Stimulated activated memory B cell treated with anti-CD40 and anti-IgM and Interleukin-4, amounts not matched to agents 10 μg/mL and 1 μg/mL and 100 μg/mL, for 72 hours (primary cell): ENCODE measurements at regions not wholly inside any gene's neighbourhood (a gene's known extent, or its start where the extent isn't known, plus 50 kb on each side); places are given as distances from the start of the nearest gene placed in this dataset.

Experiments
- ATAC-seq: fragments of 150-1000 bp; cut with Tn5 transposase; 2 replicates; pipeline ENCODE4 v1.10.0; 2021
- H3K27ac Mint-ChIP-seq: one replicate; pipeline ENCODE4 v1.8.0; 2022; ENCODE audit warnings: mild to moderate bottlenecking, mixed read lengths
- H3K27me3 Mint-ChIP-seq: one replicate; pipeline ENCODE4 v1.8.0; 2022; ENCODE audit warnings: mixed read lengths
- H3K36me3 Mint-ChIP-seq: one replicate; pipeline ENCODE4 v1.8.0; 2022; ENCODE audit warnings: mixed read lengths
- H3K4me1 Mint-ChIP-seq: one replicate; pipeline ENCODE4 v1.8.0; 2022; ENCODE audit warnings: mixed read lengths
- H3K4me3 Mint-ChIP-seq: one replicate; pipeline ENCODE4 v1.8.0; 2022; ENCODE audit warnings: mild to moderate bottlenecking, moderate library complexity, mixed read lengths
- H3K9me3 Mint-ChIP-seq: one replicate; pipeline ENCODE4 v1.8.0; 2022; ENCODE audit warnings: mixed read lengths

DNA sequence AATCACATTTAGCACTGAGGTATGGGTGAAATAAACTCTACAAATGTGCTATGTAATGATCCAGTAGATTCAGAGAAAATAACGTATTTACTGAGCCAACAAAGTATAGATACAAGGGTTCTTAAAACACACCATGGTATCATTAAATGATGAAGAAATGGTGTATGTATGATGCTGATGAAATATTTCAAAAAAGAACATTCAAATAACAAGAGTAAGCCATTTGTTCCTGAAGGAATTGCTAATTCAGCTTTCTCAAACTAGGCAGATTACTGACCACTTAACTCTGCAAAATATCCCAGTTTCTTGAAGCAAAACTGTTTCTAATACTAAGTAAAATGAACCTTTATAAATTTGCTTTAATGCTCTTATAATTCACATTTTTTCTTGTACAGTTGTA, 97.6 kb upstream of the IFNE start:
- H3K9me3 Mint-ChIP-seq = no peaks in the 10 kb centered on the region
- H3K36me3 Mint-ChIP-seq = no peaks in the 10 kb centered on the region
- peaks cover 17% of the 10 kb centered on the region for H3K4me1 Mint-ChIP-seq
- no peak overlapping the region for H3K27ac Mint-ChIP-seq
- H3K4me3 Mint-ChIP-seq = no peak overlapping the region
- no peak for ATAC-seq
- peaks cover 12% of the 10 kb centered on the region for H3K27me3 Mint-ChIP-seq

DNA sequence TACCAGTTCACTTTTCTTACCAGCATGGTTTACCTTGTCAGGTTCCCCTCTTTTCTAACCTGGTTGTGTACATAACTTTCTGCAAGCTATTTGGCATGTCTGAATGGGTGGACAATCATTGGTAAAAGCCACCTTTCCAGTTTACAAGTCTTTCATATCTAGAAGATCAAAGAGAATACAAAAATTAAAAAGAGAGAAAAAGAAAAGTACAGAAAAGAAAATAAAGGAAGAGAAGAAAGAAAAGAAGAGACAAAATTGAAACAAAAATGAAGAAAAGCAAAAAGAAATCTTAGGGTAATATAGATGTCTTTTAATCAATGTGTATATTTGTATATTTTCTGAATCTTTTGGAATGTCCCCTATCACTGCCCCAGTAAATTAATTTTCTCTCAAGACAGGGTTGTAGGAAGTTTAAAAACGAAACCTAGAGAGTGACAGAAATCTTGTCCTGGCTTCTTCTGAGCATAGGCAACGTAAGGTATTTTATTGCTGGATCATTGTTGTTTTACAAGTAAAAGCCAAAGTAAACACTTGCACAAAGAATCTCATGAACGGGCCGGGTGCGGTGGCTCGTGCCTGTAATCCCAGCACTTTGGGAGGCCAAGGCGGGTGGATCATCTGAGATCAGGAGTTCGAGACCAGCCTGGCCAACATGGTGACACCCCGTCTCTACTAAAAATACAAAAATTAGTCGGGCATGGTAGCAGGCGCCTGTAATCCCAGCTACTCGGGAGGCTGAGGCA, 98.7 kb upstream of the IFNE start:
- no peak for ATAC-seq
- Mint-ChIP-seq H3K9me3 (no peaks in the 10 kb centered on the region), H3K27me3 (peaks cover 16% of the 10 kb centered on the region), H3K27ac (no peak overlapping the region), H3K4me3 (no peak overlapping the region), H3K36me3 (no peaks in the 10 kb centered on the region), H3K4me1 (peaks cover 17% of the 10 kb centered on the region)

DNA sequence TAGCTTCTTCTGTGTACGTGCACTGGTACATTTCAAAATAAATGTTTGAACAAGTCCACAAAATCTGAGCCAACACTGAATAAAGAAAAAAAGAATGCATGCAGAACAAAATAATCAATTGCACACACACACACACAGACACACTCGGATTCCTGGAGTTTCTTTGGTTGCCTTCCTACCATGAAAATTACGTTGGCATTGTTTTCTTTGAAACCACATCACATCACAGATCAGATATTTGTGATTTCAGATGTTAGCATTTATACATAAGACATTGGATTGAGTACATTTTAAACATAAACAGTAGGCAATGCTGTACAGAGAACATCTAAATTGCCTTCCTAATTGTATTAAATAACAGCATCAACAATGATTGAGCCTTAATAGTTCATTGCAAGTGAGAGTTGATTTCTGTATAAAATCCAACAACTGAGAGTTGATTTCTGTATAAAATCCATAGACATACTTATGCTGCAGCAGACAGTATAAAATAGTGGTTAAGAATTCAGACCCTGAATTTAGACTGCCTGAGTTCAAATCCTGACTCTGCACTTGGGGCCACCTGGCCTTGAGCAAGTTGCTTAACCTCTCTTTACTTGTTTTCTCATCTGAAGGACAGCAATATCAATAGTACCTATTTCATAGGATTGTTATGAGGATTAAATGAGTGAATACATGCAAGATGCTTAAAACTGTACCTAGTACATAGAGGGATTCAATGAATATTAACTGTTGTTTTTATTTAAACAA, 101.7 kb upstream of the IFNE start:
- H3K4me1 Mint-ChIP-seq = peaks cover 4% of the 10 kb centered on the region
- H3K36me3 Mint-ChIP-seq = no peaks in the 10 kb centered on the region
- peaks cover 18% of the 10 kb centered on the region for H3K27me3 Mint-ChIP-seq
- no peak for ATAC-seq
- H3K9me3 Mint-ChIP-seq = no peaks in the 10 kb centered on the region
- no peak overlapping the region for H3K4me3 Mint-ChIP-seq
- no peak overlapping the region for H3K27ac Mint-ChIP-seq

DNA sequence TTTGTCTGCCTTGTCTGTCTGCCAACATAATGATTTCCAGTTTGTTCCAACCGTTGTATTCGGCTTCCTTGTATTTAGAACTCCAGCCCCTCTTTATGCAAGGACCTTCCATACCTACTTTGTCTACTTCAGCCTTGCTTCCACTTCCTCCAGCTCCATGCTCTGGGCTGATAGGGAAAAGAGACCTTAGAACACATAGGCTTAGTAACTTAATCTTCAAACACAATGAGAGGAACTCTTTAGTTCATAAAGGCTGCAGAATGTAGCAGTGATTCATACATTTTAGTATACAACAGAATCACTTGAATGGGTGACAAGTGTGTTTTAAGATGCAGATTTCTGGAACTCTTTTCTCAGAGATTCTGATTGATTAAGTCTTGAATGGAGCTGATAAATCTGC, 102.8 kb upstream of the IFNE start:
- ATAC-seq = no peak
- Mint-ChIP-seq H3K4me3 (no peak overlapping the region), H3K36me3 (no peaks in the 10 kb centered on the region)

DNA sequence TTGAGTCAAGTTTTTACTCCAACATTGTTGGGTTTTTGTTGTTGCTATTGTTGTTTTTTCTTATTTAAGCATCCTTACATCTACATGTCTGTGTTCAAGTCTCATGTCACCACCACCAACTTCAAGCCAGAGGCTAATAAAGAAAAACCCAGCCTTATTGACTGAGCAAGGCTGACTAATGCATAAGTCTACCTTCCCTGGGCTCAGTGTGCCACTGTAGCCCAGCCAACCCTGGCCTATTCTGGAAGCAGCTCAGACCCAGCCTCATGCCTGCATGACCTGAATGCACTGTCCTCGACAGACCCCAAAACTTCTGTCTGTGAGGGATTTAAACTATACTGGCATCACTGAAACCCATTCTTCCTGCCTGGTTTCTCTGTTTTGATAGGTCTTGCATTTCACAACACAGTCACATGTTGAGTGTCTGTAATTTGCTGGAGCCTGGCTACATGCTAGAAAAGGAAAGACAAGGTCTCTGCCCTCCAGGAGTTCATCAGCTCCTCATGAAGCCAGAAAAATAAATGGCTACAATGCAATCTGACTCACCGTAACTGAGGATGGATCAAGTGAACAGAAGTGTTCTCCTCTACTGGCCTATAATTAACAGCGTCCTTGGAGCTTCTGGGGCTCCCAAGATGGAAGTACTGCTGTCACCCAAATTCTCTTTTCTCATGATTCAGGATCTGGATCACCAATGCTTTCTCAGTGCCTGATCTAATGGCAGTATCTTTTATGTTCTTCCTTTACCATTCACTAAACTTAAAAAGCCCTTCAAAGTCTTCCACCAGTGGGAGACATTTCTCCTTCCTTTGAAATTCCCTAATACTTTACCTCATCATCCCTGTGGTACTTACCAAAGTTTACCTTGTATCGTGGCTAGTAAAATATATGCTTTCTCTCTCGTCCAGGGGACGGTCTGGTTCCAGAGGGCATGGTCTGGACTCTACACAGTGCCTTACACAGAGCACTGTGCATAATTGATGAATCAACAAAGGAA, 103.9 kb upstream of the IFNE start:
- H3K27ac Mint-ChIP-seq = no peak overlapping the region
- peak; percentile 39 for ATAC-seq
- H3K4me1 Mint-ChIP-seq = no peaks in the 10 kb centered on the region
- peaks cover 19% of the 10 kb centered on the region for H3K27me3 Mint-ChIP-seq
- H3K9me3 Mint-ChIP-seq = no peaks in the 10 kb centered on the region
- no peaks in the 10 kb centered on the region for H3K36me3 Mint-ChIP-seq
- H3K4me3 Mint-ChIP-seq = no peak overlapping the region

More for the DNA sequence above, 102.8 kb upstream of the IFNE start:
- Mint-ChIP-seq H3K27ac (no peak overlapping the region), H3K27me3 (peaks cover 27% of the 10 kb centered on the region), H3K9me3 (no peaks in the 10 kb centered on the region), H3K4me1 (no peaks in the 10 kb centered on the region)

DNA sequence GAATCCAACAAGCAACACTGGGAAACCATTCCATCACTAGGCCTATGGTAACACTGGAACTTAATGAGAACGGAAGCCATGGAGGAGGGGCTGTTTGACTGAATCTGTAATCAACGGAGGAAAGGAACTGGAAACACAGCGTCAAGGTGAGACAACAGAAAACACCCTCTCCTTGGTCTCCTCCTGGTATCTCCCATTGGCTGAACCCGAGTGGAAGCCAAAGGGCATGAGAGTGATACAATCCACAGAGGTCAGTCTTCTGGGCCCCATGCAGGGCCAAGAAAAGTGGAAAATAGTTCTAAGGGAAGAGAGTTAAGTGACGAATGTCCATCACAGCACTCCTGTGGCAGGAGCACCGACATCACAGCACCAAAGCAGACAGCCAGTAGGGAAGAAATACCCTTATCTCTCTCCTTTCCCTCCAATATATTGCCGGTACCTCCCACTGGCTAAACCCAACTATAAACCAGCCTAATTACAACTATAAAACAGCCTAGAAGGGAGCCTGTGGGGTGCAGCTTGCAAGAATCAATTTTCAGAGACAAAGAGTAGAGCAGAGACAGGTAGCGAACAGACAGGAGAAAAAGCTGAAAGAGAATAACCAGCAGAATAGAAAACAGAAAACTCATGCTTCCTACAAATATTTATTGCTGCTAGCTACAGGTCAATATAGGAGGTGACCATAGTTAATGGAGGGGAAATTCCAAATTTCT, 107.4 kb upstream of the IFNE start:
- Mint-ChIP-seq H3K27me3 (peaks cover 17% of the 10 kb centered on the region), H3K4me1 (no peaks in the 10 kb centered on the region), H3K9me3 (no peaks in the 10 kb centered on the region), H3K27ac (no peak overlapping the region), H3K36me3 (no peaks in the 10 kb centered on the region), H3K4me3 (no peak overlapping the region)
- no peak for ATAC-seq

DNA sequence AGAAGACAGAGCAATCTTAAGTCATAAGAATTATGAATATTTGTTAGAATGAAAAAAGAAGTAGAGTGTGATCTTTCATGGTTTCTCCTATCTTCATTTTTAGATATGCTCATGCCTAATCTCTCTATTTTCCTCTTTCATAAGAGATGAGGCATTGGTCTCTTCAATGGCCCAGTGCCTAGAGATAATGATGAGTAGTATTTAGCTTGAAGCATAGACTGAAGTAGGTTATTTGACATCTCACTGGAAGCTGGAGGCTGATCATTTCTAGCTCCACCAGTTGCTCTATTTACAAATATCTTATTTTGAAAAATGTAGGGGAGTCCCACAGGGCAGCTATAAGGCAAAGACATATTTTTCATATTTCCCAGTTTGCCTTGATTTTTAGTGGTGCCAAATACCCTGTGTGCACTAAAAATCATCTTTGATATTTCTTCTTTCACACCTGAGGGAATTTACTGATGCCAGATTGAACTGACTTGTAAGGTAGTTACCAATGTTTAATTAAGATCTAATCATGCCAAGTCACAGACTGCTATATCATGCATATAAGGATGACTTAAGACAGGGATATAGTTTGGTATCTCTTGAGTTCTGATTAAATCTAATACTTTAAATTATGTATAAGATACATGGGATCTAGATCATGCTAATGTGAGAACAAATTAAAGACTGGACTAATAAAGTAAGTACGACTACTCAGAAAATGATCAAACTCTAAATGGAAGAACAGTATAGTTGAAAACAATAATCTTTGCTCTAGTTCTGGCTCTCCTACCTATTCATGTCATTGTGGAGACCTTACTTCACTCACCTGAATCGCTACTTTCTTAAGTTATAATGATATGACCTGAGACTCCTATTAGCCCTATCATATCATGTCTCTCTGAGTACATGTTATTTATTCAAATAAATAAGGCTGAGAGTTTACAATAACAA, 108.2 kb upstream of the IFNE start:
- Mint-ChIP-seq H3K27ac (no peak overlapping the region), H3K9me3 (no peaks in the 10 kb centered on the region), H3K4me3 (no peak overlapping the region), H3K27me3 (peaks cover 14% of the 10 kb centered on the region), H3K4me1 (no peaks in the 10 kb centered on the region), H3K36me3 (no peaks in the 10 kb centered on the region)
- ATAC-seq = no peak

DNA sequence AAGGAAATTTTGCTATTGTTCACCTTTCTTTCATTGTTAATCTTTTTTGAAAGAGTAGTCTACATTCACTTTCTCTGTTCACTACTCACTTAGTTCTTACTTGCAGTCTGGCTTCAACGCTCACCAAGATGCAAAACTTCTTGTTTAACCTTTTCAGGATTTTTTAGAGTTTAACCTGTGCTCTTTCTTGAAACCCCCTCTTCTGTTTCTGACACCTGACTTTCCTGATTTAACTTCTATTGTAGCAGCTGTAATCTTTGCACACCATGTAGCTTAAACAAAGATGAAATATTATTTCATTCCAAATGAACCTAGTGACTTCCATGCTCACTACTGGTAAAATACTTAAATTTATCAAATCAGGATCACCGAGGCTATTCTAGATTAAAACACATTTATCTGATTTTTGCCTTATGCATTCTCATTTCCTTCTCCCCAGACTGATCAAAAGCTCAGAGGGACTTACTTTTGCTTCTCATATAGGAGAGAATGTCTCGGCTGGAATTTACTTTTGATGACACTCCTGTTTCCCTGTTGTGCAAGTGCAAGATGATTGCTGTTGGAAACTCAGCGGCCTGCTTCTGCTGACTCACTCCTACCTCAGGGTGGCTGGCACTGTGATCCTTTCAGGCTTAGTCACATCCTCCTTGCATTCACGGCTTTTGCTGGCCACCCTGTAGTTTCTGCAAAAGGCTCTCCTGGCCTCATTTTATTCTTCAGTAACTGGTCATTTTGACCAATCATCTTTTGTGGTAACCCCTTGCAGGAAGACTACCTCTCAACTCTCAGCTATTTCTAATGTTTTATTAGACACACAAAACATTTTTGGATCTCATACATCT, 109.3 kb upstream of the IFNE start:
- Mint-ChIP-seq H3K4me3 (no peak overlapping the region), H3K4me1 (no peaks in the 10 kb centered on the region), H3K27ac (no peak overlapping the region), H3K27me3 (peaks cover 25% of the 10 kb centered on the region), H3K9me3 (no peaks in the 10 kb centered on the region), H3K36me3 (no peaks in the 10 kb centered on the region)
- peak; percentile 48 for ATAC-seq

DNA sequence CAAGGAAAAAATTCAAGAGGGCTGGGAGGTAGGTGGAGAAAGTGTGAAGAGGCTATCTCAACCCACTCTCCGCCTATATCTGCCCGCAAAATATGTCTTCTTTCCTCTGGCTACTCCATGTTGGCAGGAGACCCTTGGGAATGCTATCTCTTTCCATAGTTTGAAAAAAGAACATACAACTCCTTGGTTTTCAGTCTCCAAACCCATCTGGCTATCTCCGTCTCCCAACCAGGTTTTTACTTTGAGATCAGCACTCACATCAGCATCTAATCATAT, 109.9 kb upstream of the IFNE start:
- no peak overlapping the region for H3K27ac Mint-ChIP-seq
- H3K4me3 Mint-ChIP-seq = no peak overlapping the region

DNA sequence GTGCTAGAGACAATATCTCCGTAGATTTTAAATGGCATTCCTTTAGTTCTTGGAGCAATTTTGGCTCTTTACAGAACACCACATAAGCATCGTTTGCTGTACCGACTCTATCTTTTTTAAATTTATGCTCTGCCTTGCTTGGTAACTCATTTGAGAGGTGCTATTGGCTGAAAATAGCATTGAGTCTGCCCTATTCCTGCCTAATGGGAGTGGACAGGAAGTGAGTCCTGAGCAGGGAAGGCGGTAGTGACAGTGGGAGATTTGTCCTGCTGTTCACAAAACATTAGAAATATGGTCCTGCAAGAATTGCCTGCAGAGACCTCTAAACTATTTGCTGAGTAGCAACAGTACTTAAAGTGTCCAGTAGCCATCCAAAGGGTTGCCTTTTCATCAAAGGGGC, 115.2 kb upstream of the IFNE start:
- no peak for ATAC-seq
- H3K27me3 Mint-ChIP-seq = peaks cover 40% of the 10 kb centered on the region
- H3K36me3 Mint-ChIP-seq = no peaks in the 10 kb centered on the region
- H3K4me3 Mint-ChIP-seq = no peak overlapping the region
- no peaks in the 10 kb centered on the region for H3K4me1 Mint-ChIP-seq
- H3K9me3 Mint-ChIP-seq = no peaks in the 10 kb centered on the region
- H3K27ac Mint-ChIP-seq = no peak overlapping the region

More for the DNA sequence above, 109.9 kb upstream of the IFNE start:
- no peak for ATAC-seq
- H3K27me3 Mint-ChIP-seq = peaks cover 30% of the 10 kb centered on the region
- H3K4me1 Mint-ChIP-seq = no peaks in the 10 kb centered on the region
- no peaks in the 10 kb centered on the region for H3K36me3 Mint-ChIP-seq
- H3K9me3 Mint-ChIP-seq = no peaks in the 10 kb centered on the region

DNA sequence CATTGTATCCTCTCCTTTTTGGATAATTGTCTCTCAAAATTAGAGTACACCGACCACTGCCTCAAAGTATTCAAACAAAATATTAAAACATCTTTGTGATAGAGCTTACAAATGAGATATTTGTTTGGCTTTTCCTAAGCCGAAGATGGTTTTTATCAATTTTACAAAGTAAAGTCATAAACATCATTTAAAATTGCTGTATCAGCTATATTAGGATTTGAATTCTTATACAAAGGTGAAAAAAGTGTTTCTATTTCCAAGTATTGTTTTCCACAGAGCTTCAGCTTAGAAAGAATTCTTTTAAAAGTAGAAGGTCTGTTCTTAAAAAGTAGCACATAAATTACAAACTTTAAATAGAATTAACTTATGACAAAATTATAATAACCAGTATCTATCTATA, 116.6 kb upstream of the IFNE start:
- no peak for ATAC-seq
- Mint-ChIP-seq H3K27me3 (peaks cover 43% of the 10 kb centered on the region), H3K27ac (no peak overlapping the region), H3K4me1 (no peaks in the 10 kb centered on the region), H3K9me3 (no peaks in the 10 kb centered on the region), H3K36me3 (no peaks in the 10 kb centered on the region), H3K4me3 (no peak overlapping the region)

DNA sequence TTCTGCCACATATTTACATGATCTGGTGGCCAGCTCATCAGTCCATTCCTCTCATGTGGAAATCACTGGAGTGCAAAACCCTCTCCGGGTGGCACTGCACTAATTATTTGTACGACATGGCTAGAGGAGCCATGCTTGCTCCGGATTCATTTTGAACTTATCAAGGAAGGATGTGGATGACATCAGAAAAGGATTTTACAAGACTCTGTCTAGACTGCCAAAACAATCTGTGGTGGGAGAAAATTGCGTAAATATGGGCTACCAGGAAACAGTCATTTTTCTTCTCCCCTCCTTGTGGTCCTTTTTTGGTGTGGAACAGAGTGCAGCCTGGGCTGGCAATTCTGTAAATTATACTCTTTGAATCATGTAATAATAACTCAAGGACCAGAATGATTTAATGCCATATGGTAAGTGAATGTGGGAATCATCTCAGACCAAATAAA, 123.4 kb upstream of the IFNE start:
- H3K4me3 Mint-ChIP-seq = no peak overlapping the region
- no peaks in the 10 kb centered on the region for H3K9me3 Mint-ChIP-seq
- no peaks in the 10 kb centered on the region for H3K36me3 Mint-ChIP-seq
- peaks cover 19% of the 10 kb centered on the region for H3K27me3 Mint-ChIP-seq
- no peak for ATAC-seq
- no peak overlapping the region for H3K27ac Mint-ChIP-seq
- no peaks in the 10 kb centered on the region for H3K4me1 Mint-ChIP-seq

DNA sequence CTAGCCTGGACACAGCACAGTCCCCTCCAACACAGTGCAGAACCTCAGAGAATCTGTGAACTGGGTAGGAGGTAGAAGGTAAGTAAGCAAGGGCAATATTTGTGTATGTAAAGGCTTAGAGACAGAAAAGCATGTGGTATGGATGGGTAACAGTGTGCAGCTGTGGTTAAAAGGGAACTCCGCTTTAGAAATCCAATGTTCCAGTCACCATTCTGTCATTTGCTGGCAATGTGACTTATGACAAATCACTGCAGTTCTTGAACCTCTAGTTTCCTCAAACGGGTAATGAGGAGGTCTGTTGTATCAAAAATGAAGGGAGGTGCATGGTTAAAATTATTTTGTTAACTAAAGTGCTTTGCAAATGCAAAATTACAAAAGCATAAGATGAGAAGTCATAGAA, 125.5 kb upstream of the IFNE start:
- ATAC-seq = no peak
- H3K4me1 Mint-ChIP-seq = no peaks in the 10 kb centered on the region
- H3K27me3 Mint-ChIP-seq = peaks cover 13% of the 10 kb centered on the region
- H3K36me3 Mint-ChIP-seq = no peaks in the 10 kb centered on the region
- H3K4me3 Mint-ChIP-seq = no peak overlapping the region
- no peaks in the 10 kb centered on the region for H3K9me3 Mint-ChIP-seq
- no peak overlapping the region for H3K27ac Mint-ChIP-seq
